ENCODE measurements at regions not wholly inside any gene's neighbourhood (a gene's known extent, or its start where the extent isn't known, plus 50 kb on each side); places are given as distances from the start of the nearest gene placed in this dataset.

GRCh38 chr2:33822964-33823363 lies 223.9 kb upstream of the FAM98A start:
- TF ChIP-seq, protein P1, sequence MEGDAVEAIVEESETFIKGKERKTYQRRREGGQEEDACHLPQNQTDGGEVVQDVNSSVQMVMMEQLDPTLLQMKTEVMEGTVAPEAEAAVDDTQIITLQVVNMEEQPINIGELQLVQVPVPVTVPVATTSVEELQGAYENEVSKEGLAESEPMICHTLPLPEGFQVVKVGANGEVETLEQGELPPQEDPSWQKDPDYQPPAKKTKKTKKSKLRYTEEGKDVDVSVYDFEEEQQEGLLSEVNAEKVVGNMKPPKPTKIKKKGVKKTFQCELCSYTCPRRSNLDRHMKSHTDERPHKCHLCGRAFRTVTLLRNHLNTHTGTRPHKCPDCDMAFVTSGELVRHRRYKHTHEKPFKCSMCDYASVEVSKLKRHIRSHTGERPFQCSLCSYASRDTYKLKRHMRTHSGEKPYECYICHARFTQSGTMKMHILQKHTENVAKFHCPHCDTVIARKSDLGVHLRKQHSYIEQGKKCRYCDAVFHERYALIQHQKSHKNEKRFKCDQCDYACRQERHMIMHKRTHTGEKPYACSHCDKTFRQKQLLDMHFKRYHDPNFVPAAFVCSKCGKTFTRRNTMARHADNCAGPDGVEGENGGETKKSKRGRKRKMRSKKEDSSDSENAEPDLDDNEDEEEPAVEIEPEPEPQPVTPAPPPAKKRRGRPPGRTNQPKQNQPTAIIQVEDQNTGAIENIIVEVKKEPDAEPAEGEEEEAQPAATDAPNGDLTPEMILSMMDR (IDR thresholded peaks at IDR 0.05) = no peak
- no peak for TF ChIP-seq EZH2 (IDR thresholded peaks at IDR 0.05)

All from neural progenitor cell (in vitro differentiated cells).